A673 (cell line): ENCODE measurements at regions not wholly inside any gene's neighbourhood (a gene's known extent, or its start where the extent isn't known, plus 50 kb on each side); places are given as distances from the start of the nearest gene placed in this dataset.

Source experiments
- BruUV-seq: library from RNA; stranded (reverse); fragments of 400-500 nt; replicated peaks from 2 replicates; lab custom pipeline; 2021; lab: Mats Ljungman, UMichigan
- CTCF ChIA-PET: fragments of 300-600 bp; sonication (Branson Sonifier 250); formaldehyde crosslinking; loops from one replicate; lab custom pipeline; 2022; ENCODE audit warnings: antibody characterized with exemption; lab: Charles Lee
- POLR2A ChIA-PET: fragments of 300-600 bp; sonication (Branson Sonifier 250); formaldehyde crosslinking; loops from one replicate; lab custom pipeline; 2022; ENCODE audit warnings: antibody characterized with exemption; ENCODE audit not compliant: low non-redundant PET; lab: Charles Lee
- DNase-seq: peaks from one replicate; pipeline ENCODE4 v3.0.0-alpha.2; 2015; ENCODE audit warnings: low spot score
- H3K27ac ChIP-seq: fragments of 200-600 bp; sonication (generic); 2 replicates; pipeline ENCODE4 v1.5.1; 2016; ENCODE audit warnings: mixed run types, low read depth, mild to moderate bottlenecking, mixed read lengths, antibody characterized with exemption, low read length; ENCODE audit not compliant: poor library complexity, severe bottlenecking
- H3K27me3 ChIP-seq: fragments of 200-600 bp; sonication (generic); replicated peaks from 2 replicates; pipeline ENCODE4 v1.6.1; 2017; ENCODE audit warnings: mixed run types, low read depth, mild to moderate bottlenecking, mixed read lengths, antibody characterized with exemption, low read length; ENCODE audit not compliant: insufficient read depth, poor library complexity
- H3K36me3 ChIP-seq: fragments of 200-600 bp; sonication (generic); 2 replicates; pipeline ENCODE4 v1.6.1; 2016; ENCODE audit warnings: mixed run types, mild to moderate bottlenecking, mixed read lengths, antibody characterized with exemption, low read length; ENCODE audit not compliant: insufficient read depth, poor library complexity, severe bottlenecking
- H3K4me1 ChIP-seq: fragments of 200-600 bp; sonication (generic); 2 replicates; pipeline ENCODE4 v1.6.1; 2017; ENCODE audit warnings: mixed run types, mild to moderate bottlenecking, mixed read lengths, antibody characterized with exemption, low read length; ENCODE audit not compliant: insufficient read depth, poor library complexity, severe bottlenecking
- H3K4me3 ChIP-seq: fragments of 200-600 bp; sonication (generic); 2 replicates; pipeline ENCODE4 v1.5.1; 2016; ENCODE audit warnings: low read depth, mixed run types, mild to moderate bottlenecking, mixed read lengths, low read length; ENCODE audit not compliant: poor library complexity, severe bottlenecking
- H3K9me3 ChIP-seq: fragments of 200-600 bp; sonication (generic); 2 replicates; pipeline ENCODE4 v1.6.1; 2016; ENCODE audit warnings: mixed run types, low read depth, mild to moderate bottlenecking, mixed read lengths, antibody characterized with exemption, low read length; ENCODE audit not compliant: poor library complexity, severe bottlenecking
- EZH2 ChIP-seq: fragments of 200-600 bp; sonication (generic); IDR thresholded peaks from 2 replicates; pipeline ENCODE4 v1.6.1; 2017; ENCODE audit warnings: borderline replicate concordance, low read depth, mild to moderate bottlenecking, mixed read lengths, antibody characterized with exemption, low read length; ENCODE audit not compliant: poor library complexity, severe bottlenecking
- intact Hi-C: fragments of 100-400 bp; cut with micrococcal nuclease; formaldehyde crosslinking; loops from one replicate; pipeline ENCODE4 v1.10.0; 2022; ENCODE audit not compliant: unreplicated experiment
- TF ChIP-seq, protein P1 (sequence below): fragments of 300-800, 200-600 bp; sonication (generic); conservative IDR thresholded peaks from 2 replicates; pipeline ENCODE4 v1.5.1; 2017; ENCODE audit warnings: low read depth, mild to moderate bottlenecking, antibody characterized with exemption, low read length, moderate library complexity, mixed read lengths

DNA sequence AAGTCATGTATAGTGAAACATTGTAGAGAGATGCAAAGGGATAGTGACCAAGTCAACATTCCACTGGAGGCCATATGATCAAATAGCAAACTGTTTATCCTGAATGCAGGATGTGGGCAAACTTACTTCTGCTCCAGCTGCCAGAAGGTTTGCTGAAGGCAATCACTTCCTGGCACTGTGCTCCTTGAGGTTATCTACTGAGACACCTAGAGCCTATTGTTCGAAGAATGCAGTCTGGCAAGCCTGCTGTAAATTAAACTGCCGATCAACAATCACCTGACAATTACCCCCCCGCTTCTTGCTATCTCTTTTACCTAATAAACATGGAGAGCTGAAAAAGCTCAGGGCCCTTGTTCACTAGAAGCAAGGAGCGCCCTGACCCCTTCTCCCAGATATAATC, 139.4 kb upstream of the B3GALT2 start:
- no peaks in the 10 kb centered on the region for H3K4me1 ChIP-seq
- peaks cover 11% of the 10 kb centered on the region for H3K9me3 ChIP-seq
- H3K4me3 ChIP-seq = no peak overlapping the region
- BruUV-seq = no TSS peak
- no peak for DNase-seq
- POLR2A ChIA-PET = no interaction called here
- H3K36me3 ChIP-seq = no peaks in the 10 kb centered on the region
- TF ChIP-seq, protein P1, sequence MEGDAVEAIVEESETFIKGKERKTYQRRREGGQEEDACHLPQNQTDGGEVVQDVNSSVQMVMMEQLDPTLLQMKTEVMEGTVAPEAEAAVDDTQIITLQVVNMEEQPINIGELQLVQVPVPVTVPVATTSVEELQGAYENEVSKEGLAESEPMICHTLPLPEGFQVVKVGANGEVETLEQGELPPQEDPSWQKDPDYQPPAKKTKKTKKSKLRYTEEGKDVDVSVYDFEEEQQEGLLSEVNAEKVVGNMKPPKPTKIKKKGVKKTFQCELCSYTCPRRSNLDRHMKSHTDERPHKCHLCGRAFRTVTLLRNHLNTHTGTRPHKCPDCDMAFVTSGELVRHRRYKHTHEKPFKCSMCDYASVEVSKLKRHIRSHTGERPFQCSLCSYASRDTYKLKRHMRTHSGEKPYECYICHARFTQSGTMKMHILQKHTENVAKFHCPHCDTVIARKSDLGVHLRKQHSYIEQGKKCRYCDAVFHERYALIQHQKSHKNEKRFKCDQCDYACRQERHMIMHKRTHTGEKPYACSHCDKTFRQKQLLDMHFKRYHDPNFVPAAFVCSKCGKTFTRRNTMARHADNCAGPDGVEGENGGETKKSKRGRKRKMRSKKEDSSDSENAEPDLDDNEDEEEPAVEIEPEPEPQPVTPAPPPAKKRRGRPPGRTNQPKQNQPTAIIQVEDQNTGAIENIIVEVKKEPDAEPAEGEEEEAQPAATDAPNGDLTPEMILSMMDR = no peak
- intact Hi-C loops = no loop called here
- CTCF ChIA-PET = no interaction called here
- H3K27me3 ChIP-seq = no peaks in the 10 kb centered on the region
- no peak overlapping the region for H3K27ac ChIP-seq

DNA sequence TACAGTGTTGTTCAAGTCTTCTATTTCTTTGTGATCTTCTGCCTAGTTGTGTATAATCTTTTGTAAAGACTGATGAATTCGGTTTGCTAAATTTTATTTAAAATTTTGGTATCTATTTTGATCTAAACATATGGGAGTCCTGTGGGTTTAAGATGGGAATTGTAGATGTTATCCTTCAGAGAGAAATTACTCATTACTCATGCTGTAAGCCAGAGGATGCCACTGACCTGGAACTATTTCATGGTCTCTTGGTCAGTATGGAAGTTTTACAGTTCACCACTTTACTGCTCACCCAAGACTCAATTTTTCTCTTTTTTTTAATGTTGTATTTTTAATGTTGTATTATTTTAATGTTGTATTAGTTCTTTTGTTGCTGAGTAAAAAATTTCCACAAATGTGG, 138.6 kb upstream of the B3GALT2 start:
- POLR2A ChIA-PET = no interaction called here
- Histone ChIP-seq H3K27me3 (no peaks in the 10 kb centered on the region), H3K4me3 (no peak overlapping the region), H3K36me3 (no peaks in the 10 kb centered on the region), H3K4me1 (no peaks in the 10 kb centered on the region), H3K9me3 (peaks cover 11% of the 10 kb centered on the region), H3K27ac (no peak overlapping the region)
- BruUV-seq = no TSS peak
- no peak for DNase-seq
- intact Hi-C loops = no loop called here
- CTCF ChIA-PET = no interaction called here
- TF ChIP-seq, protein P1 = no peak
- TF ChIP-seq EZH2 = no peak

DNA sequence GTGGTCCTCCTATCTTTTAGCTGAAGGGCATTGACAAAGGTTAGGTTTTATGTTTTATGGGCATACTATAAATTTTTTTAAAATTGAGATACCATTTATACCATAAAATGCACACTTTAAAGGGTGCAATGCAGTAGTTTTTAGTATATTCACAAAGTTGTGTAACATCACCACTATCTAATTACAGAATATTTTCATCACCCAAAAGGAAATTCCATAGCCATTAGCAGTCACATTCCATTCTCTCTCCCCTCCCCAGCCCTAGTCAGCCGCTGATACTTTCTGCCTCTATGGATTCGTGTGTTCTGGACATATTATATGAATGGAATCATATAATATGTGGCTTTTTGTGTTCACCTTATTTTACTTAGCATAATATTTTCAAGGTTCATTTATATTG, 135.8 kb upstream of the B3GALT2 start:
- no TSS peak for BruUV-seq
- POLR2A ChIA-PET = no interaction called here
- H3K9me3 ChIP-seq = peaks cover 12% of the 10 kb centered on the region
- H3K4me3 ChIP-seq = no peak overlapping the region
- H3K36me3 ChIP-seq = no peaks in the 10 kb centered on the region
- intact Hi-C loops = no loop called here
- TF ChIP-seq, protein P1 = no peak
- TF ChIP-seq EZH2 = no peak
- CTCF ChIA-PET = no interaction called here
- DNase-seq = peak; percentile 68
- H3K27me3 ChIP-seq = no peaks in the 10 kb centered on the region
- no peaks in the 10 kb centered on the region for H3K4me1 ChIP-seq
- H3K27ac ChIP-seq = no peak overlapping the region
